Mesodermal cell (in vitro differentiated cells): ENCODE measurements at regions not wholly inside any gene's neighbourhood (a gene's known extent, or its start where the extent isn't known, plus 50 kb on each side); places are given as distances from the start of the nearest gene placed in this dataset.

ENCODE experiments used
- H3K27ac ChIP-seq: 2 replicates; pipeline ENCODE4 v1.7.0; 2013; ENCODE audit warnings: mild to moderate bottlenecking, low read depth, low read length, moderate library complexity; ENCODE audit not compliant: severe bottlenecking
- H3K36me3 ChIP-seq: 2 replicates; pipeline ENCODE4 v1.7.1; 2013; ENCODE audit warnings: mild to moderate bottlenecking, low read length, moderate library complexity; ENCODE audit not compliant: control insufficient read depth, insufficient read depth
- H3K4me1 ChIP-seq: one replicate; pipeline ENCODE4 v1.7.1; 2013; ENCODE audit warnings: mild to moderate bottlenecking, low read length; ENCODE audit not compliant: insufficient read depth, control insufficient read depth, poor library complexity, severe bottlenecking
- H3K4me3 ChIP-seq: 2 replicates; pipeline ENCODE4 v1.7.0; 2013; ENCODE audit warnings: low read length, control low read depth, mild to moderate bottlenecking; ENCODE audit not compliant: insufficient read depth, poor library complexity, severe bottlenecking; ENCODE audit errors: extremely low read depth
- H3K9me3 ChIP-seq: 2 replicates; pipeline ENCODE4 v1.7.1; 2013; ENCODE audit warnings: mild to moderate bottlenecking, low read length, moderate library complexity; ENCODE audit not compliant: control insufficient read depth
- WGBS, 2 experiments: methylation state at CpG; one replicate each; pipeline ENCODE4 v1.1.5; 2013; ENCODE audit warnings: missing lambda C conversion rate in 2 of 2; ENCODE audit not compliant: insufficient coverage in 2 of 2; 5-methylcytosine and 5-hydroxymethylcytosine counted together

DNA sequence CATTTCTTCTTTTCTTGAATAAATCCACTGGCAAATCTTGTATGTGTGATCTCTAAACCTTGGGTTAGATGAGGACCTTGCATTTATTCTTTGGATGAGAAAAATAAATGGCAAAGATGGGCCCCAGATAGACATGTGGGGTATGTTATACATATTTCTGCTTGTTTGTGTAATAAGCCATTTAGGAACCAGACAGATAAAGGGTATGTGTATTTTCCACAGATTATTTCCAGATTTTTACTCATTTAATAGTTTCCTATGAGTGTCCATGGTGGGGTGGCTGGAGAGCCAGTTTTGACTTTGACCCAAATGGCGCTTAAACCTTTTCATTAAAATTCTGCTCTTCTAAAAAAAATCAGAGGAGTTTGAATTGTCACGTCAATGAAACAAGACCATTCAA is 102.8 kb downstream of the MYCN start:
- Histone ChIP-seq H3K4me1 (no peaks in the 10 kb centered on the region), H3K36me3 (no peaks in the 10 kb centered on the region), H3K4me3 (no peak overlapping the region), H3K27ac (no peak overlapping the region), H3K9me3 (no peaks in the 10 kb centered on the region)
- no CpG with 5 or more reads among the region's 2 CpGs for WGBS, 2 experiments

DNA sequence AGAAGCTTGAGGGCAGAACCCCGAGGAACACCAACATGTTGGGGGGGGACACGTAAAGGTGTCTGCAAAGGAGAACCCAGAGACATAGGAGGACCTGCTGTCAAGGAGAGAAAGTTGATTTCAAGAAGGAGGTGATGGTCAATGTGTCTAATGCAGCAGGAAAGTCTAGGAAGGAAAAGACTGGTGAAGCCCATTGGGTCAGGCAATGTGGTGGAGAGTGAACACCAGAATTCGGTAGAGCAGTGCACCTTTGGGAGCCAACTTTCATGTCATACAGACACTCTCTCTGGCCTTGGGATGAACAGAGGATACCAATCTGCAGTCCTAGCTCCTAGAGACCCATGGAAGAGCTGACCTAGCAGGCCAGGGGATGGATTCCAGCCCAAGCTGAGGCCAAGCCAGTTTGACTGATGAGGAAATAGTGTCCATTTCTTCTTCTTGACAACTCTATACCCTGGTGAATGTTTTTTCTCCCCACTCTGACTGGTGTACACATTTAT is 101.9 kb downstream of the MYCN start:
- no peak overlapping the region for H3K4me3 ChIP-seq
- no peak overlapping the region for H3K27ac ChIP-seq
- H3K36me3 ChIP-seq = no peaks in the 10 kb centered on the region
- WGBS, 2 experiments = 92 to 94% methylated on average over 2 to 3 of the region's 3 CpGs
- no peaks in the 10 kb centered on the region for H3K4me1 ChIP-seq
- no peaks in the 10 kb centered on the region for H3K9me3 ChIP-seq

DNA sequence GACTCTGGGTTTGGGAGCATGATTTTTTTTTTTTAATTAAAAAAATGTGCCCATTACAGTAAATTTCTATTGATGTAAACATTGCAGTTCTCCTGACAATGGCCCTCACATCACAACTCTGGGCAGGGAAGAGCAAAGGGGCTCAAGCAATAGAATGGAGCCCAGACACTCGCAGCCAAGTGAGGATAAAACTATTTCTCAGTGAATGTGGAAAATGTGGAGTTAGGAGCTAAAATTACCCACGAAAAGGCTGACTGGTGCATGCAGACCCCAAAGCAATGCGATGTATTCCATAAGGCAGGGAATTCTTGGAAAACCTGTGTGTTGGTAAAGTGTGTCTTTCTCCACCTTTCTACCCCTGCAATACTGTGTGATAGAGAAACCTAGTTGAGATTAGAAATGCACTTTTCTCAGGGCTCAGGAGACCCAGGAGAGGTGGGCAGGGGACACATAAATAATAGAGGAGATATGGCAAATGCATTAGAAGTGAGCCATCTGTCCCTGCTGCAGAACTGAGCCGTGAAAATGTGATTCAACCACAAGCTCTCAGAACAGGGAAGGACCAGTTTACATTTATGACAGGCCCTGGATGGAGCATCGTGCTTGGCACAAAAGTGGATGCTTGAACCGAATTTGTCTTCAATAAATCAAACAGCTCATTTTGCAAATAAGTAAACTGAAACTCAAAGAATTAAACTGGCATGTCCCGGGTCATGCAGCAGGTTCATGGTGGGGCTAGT is 100.1 kb downstream of the MYCN start:
- H3K9me3 ChIP-seq = no peaks in the 10 kb centered on the region
- no peak overlapping the region for H3K27ac ChIP-seq
- WGBS, 2 experiments = 83 to 98% methylated on average over 4 to 5 of the region's 7 CpGs
- H3K4me1 ChIP-seq = no peaks in the 10 kb centered on the region
- no peak overlapping the region for H3K4me3 ChIP-seq
- H3K36me3 ChIP-seq = no peaks in the 10 kb centered on the region

DNA sequence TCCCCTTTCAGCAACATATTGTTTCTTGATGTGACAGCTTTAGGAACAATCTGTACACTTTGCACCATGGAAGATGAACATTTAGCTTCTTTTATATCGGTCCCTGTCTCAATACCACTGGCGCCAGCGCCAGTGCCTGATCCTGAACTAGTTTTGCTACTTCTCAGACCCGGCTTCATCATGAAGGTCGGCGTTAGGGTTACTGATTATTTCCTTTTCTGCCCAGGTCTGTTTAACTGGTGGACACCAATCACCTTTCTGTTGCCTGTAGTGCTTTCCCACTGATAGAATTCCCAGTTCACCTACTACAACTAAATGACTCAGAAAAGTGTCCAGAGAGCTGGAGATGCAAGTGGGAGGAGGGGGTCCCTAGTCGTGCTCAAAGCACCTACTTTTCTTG is 99.5 kb downstream of the MYCN start:
- Histone ChIP-seq H3K27ac (no peak overlapping the region), H3K4me3 (no peak overlapping the region), H3K9me3 (no peaks in the 10 kb centered on the region), H3K4me1 (no peaks in the 10 kb centered on the region), H3K36me3 (no peaks in the 10 kb centered on the region)
- WGBS, 2 experiments = 91 to 94% methylated on average over 5 to 6 of the region's 7 CpGs

DNA sequence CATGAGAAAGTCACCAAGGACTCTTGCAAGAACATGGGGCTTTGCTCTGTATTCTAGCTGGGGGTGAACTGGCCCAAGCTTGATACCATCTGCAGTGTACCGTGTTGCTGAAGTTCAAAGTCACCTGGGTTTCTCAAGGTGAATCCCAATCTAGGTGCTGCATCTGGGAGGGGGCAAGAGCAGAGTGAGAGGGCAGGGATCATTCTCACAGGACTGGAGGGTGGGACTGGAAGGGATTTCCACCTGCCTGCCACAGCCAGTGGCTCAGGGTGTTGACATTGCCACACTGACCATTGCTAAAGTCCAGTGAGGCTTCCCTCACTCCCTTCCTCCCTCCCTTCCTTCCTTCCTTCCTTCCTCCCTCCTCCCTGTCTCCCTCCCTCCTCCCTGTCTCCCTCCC is 98.7 kb downstream of the MYCN start:
- Histone ChIP-seq H3K4me1 (no peaks in the 10 kb centered on the region), H3K27ac (no peak overlapping the region), H3K36me3 (no peaks in the 10 kb centered on the region), H3K9me3 (no peaks in the 10 kb centered on the region), H3K4me3 (no peak overlapping the region)
- WGBS, 2 experiments = 89 to 90% methylated on average over 1 of the region's 1 CpG

DNA sequence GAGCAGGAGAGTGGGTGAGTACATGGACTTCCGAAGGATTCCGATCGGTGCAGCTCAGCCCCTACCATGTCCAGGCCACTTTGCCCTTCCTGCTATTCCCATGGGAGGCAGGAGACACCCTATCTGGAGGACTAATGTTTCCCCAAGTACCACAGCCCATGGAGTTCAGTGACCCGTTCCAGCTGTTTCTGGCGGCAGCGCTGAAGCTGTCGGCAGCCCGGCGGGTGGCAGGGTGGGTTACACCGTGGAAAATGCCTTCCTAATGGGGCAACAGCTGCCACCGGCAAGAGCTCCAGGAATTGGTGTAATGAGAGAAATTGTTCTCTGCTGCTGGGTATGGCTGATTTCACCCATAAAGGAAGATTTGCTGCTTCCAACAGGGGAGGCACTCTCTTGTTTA is 98.3 kb downstream of the MYCN start:
- H3K36me3 ChIP-seq = no peaks in the 10 kb centered on the region
- no peaks in the 10 kb centered on the region for H3K9me3 ChIP-seq
- H3K4me3 ChIP-seq = no peak overlapping the region
- no peaks in the 10 kb centered on the region for H3K4me1 ChIP-seq
- no peak overlapping the region for H3K27ac ChIP-seq
- 73 to 88% methylated on average over 7 to 8 of the region's 11 CpGs for WGBS, 2 experiments

DNA sequence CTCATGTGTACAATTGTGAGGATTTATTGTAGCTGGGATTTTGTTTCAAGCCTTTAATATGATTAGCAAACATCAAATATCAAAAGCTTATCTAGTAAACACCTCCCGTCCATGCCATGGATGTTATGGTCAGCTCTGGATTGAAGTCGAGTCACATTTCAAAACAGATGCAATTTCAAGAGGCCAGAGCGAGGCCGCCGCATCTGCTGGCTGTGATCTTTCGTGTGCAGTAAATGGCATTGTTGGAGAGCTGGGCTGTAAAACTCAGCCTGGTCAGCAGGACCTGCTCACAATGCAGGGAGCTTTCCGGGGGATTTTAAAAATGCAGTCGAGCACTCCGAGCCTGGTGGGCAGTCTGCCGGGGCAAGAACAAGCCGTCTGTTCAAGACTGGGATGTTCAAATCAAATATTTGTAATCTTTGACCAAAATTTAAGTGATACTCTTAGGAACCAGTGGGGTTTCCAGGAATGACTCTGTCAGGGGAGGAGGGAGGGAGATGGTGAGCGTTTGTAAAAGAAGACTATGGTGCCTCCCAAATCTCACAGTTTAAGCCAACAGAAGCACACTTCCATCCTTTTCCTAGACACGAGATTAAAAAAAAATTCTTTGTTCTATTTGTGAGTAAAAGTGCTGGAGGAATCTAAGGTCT is 97.6 kb downstream of the MYCN start:
- no peaks in the 10 kb centered on the region for H3K9me3 ChIP-seq
- WGBS, 2 experiments = 77 to 80% methylated on average over 8 to 11 of the region's 13 CpGs
- H3K4me1 ChIP-seq = no peaks in the 10 kb centered on the region
- H3K4me3 ChIP-seq = no peak overlapping the region
- peak overlapping the region; percentile 16 for H3K27ac ChIP-seq
- no peaks in the 10 kb centered on the region for H3K36me3 ChIP-seq

DNA sequence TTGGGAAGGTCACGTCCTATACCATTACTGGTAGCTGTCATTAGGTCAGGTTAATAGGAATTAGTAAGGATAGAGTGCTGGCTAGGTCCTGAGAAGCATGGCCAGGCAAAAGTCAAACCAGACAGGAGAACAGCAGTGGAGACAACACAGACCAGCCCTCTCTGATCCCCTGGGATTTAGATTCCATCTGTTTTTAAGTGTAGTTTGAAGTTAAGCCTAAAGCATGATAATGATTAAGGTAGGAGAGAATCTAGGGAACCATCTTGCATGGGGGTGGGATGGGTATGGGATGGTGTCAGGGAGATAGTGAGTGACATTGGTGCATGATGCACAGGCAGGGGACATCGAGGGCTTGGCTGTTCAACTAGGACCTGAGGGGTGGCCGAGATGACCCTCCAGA is 96.6 kb downstream of the MYCN start:
- H3K9me3 ChIP-seq = no peaks in the 10 kb centered on the region
- WGBS, 2 experiments = 85 to 87% methylated on average over 2 to 3 of the region's 3 CpGs
- H3K36me3 ChIP-seq = no peaks in the 10 kb centered on the region
- no peak overlapping the region for H3K27ac ChIP-seq
- H3K4me3 ChIP-seq = no peak overlapping the region
- H3K4me1 ChIP-seq = no peaks in the 10 kb centered on the region

DNA sequence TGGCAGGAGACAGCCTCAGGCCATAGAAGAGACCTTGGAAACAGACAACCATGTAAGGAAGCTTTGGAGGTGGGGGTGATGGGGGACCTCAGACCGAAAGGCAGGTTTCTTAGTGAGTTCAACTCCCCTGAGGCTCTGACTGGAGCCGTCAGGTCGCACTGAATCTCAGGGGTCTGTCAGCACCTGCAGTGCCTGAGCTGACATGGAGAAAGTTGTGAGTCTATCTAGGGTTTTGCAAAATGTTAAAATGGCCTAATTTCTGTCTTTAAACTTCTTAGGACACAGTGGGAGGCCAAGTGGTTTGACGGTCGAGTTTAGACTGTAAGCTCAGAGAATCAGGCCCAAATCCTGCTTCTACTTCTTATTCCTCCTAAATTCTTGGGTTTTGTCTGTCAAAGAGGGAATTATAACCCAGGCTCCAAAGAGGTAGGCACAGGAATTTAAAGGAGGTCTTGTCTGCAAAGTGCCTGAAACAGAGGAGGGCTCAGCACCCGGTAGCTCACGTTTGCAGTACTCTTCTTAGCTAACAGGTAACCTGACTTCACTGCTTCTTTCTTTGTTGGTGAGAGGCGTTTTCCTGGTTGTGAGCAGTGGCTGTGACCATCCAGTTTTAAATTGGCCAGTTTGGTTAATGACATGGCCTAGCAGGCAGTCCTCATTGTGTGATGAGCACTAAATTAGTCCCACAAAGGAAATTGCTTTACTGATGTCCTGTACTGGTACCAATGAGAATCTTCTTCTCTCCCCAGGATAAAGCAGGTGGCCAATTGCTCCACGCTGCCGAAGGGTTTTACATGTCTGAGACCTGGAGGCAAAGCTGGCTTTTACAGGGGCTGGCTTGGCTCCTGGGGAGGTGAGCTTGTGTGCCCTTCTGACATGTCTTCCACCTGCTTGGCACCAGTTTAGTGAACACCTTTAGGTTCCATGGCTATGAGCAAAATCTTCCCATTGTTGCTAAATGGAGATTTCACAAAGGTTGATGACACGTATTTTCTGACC is 95.7 kb downstream of the MYCN start:
- Histone ChIP-seq H3K9me3 (no peaks in the 10 kb centered on the region), H3K4me1 (no peaks in the 10 kb centered on the region), H3K27ac (no peak overlapping the region), H3K36me3 (no peaks in the 10 kb centered on the region), H3K4me3 (no peak overlapping the region)
- 78 to 87% methylated on average over 5 to 6 of the region's 11 CpGs for WGBS, 2 experiments

DNA sequence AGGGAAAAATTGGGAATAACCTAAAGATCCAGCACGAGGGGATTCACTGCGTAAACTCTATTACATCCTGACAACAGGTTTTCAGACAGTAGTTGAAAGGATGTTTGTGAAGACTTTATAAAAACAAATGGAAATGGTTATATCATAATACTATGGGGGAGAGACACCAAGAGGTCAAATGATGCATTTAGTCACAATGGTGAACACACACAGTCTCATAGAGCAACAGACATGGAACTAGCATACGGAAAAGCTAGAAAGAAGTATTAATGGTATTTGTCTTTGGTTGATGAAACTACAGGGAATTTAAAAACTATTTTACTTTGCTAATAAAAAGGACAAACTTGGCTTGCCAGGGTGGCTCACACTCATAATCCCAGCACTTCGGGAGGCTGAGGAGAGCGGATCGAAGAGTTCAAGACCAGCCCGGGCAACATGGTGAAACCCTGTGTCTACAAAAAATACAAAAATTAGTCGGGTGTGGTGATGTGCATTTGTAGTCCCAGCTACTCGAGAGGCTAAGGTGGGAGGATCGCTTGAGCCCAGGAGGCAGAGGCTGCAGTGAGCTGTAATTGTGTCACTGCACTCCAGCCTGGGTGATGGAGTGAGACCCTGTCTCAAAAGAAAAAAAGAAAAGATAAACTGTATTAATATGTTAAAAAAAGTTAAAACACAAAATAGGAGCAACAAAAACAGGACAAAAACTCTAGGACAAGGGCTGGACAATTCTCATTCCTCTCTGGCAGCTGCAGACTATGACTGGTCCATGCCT is 94.8 kb downstream of the MYCN start:
- H3K36me3 ChIP-seq = no peaks in the 10 kb centered on the region
- H3K4me3 ChIP-seq = no peak overlapping the region
- no peak overlapping the region for H3K27ac ChIP-seq
- WGBS, 2 experiments = 91 to 92% methylated on average over 7 of the region's 10 CpGs
- H3K9me3 ChIP-seq = no peaks in the 10 kb centered on the region
- H3K4me1 ChIP-seq = no peaks in the 10 kb centered on the region
